Astrocyte (in vitro differentiated cells and primary cell): ENCODE measurements at regions not wholly inside any gene's neighbourhood (a gene's known extent, or its start where the extent isn't known, plus 50 kb on each side); places are given as distances from the start of the nearest gene placed in this dataset.

Source experiments
- CTCF ChIP-seq: IDR thresholded peaks from 2 replicates; pipeline ENCODE4 v1.5.1; 2011; ENCODE audit warnings: low read depth, mild to moderate bottlenecking, inconsistent platforms, low read length, moderate library complexity; ENCODE audit not compliant: insufficient read depth
- EZH2 ChIP-seq: IDR thresholded peaks from 2 replicates; pipeline ENCODE4 v1.6.1; 2012; ENCODE audit warnings: mild to moderate bottlenecking, low read length, inconsistent platforms; ENCODE audit not compliant: insufficient read depth

DNA sequence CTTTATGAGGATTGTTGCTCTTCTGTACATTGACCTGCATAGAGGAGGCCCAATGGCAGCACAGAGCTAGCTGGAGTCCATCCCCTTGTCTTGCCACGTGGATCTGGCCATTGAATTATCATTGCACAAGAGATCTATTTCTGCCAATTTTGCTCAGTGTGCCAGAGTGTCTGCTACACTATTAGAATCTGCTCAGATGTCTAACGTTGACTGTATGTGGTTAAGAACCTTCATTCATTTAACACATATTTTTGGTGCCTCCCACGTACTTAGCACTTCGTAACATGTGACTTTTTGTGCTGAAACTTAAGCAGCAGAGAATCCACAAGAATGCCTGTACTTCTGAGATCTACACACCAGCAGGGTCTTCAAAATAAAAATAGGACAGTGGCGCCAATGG, 166.0 kb upstream of the VASH1 start:
- no peak for TF ChIP-seq CTCF
- no peak for TF ChIP-seq EZH2
